ENCODE measurements at regions not wholly inside any gene's neighbourhood (a gene's known extent, or its start where the extent isn't known, plus 50 kb on each side); places are given as distances from the start of the nearest gene placed in this dataset.
"Not testable (repeated sequence)": the region's sequence is repeated elsewhere in the genome, so short reads cannot be mapped to it uniquely, and the experiment has no call there.

GRCh38 chr21:13340670-13341234 lies 268.8 kb upstream of the POTED start:
- TF ChIP-seq CTCF (IDR thresholded peaks at IDR 0.05; ENCODE audit: low read length); EZH2 (optimal IDR thresholded peaks at IDR 0.05; ENCODE audit: low read depth, low read length); EZH2phosphoT487 (IDR thresholded peaks at IDR 0.05; ENCODE audit: low read length): not testable (repeated sequence)

All from MM.1S (cell line).